ENCODE measurements at regions not wholly inside any gene's neighbourhood (a gene's known extent, or its start where the extent isn't known, plus 50 kb on each side); places are given as distances from the start of the nearest gene placed in this dataset.
A peak's percentile ranks its signal among the peaks of the same experiment; 100 is the strongest.
"Not testable (repeated sequence)": the region's sequence is repeated elsewhere in the genome, so short reads cannot be mapped to it uniquely, and the experiment has no call there.

DNA sequence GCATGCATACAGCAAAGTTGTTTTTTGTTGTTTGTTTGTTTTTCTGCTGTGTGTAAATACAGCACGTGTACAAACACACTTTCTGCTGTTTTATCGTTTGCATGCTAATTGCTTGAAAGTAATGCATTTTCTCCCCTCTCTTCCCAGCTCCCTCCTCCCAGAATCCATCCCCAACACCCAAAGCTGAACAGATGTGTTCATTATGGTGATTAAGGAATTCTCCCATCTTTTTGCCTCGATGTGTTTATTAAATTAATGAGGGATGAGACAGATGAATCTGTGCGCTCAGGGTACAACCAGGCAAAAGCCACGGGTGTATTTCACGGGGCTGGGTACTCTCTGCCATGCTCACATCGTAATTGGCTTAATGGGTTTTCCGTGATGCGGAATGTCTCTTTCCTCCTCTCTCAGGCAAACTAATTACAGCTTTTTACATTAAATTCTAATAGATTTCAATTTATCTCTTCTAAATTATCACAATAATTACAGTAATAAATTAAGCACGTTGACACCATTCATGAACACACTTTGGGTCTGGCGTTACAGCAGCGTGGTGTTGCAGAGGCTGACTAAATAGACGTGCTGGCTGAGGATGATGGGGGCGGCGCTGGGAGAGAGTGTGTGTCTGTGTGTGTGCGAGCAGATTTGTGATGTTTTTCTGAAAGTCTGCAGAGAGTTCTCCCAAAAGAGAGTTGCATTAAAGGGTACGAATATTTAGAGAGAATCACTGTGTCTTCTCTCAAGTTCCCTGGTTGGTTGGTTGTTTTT lies 117.7 kb downstream of the CRLF2 start:
- no peak overlapping the region for H3K4me3 ChIP-seq (ENCODE audit: control insufficient read depth in 1 of 2, extremely low read depth in 1 of 2, low read length in 1 of 2)
- ChIA-PET CTCF (no interaction called here), POLR2A (no interaction called here)
- no peak for DNase-seq
- H3K4me1 ChIP-seq (ENCODE audit: control insufficient read depth in 1 of 2, extremely low read depth in 1 of 2, insufficient read depth in 2 of 2, low read length in 2 of 2), result peaks cover 0 to 5% of the 10 kb centered on the region in 2 experiments
- no peaks in the 10 kb centered on the region for H3K36me3 Mint-ChIP-seq
- H3K9me3 ChIP-seq, result no peaks in the 10 kb centered on the region
- peaks cover 0 to 17% (median 7%) of the 10 kb centered on the region in 3 donors for H3K4me1 Mint-ChIP-seq
- peaks cover 0 to 17% (median 0%) of the 10 kb centered on the region in 3 donors for H3K9me3 Mint-ChIP-seq
- peaks cover 5% of the 10 kb centered on the region in 2 donors for H3K27me3 Mint-ChIP-seq
- H3K27ac ChIP-seq (ENCODE audit: low read length), result no peak overlapping the region
- no peak overlapping the region for H3K27ac Mint-ChIP-seq
- WGBS (ENCODE audit: insufficient coverage), result 85% methylated on average over 5 of the region's 17 CpGs
- H3K4me3 Mint-ChIP-seq, result no peak overlapping the region
- no peak for ATAC-seq (replicated peaks in 1 of 4)
- no peaks in the 10 kb centered on the region for H3K36me3 ChIP-seq (ENCODE audit: control insufficient read depth in 2 of 2, extremely low read depth in 1 of 2, insufficient read depth in 1 of 2, low read length in 1 of 2)
- H3K27me3 ChIP-seq (replicated peaks in 1 of 2; ENCODE audit: control insufficient read depth in 2 of 2, extremely low read depth in 1 of 2, insufficient read depth in 2 of 2, low read length in 1 of 2), result peaks cover 0 to 14% of the 10 kb centered on the region in 2 experiments

DNA sequence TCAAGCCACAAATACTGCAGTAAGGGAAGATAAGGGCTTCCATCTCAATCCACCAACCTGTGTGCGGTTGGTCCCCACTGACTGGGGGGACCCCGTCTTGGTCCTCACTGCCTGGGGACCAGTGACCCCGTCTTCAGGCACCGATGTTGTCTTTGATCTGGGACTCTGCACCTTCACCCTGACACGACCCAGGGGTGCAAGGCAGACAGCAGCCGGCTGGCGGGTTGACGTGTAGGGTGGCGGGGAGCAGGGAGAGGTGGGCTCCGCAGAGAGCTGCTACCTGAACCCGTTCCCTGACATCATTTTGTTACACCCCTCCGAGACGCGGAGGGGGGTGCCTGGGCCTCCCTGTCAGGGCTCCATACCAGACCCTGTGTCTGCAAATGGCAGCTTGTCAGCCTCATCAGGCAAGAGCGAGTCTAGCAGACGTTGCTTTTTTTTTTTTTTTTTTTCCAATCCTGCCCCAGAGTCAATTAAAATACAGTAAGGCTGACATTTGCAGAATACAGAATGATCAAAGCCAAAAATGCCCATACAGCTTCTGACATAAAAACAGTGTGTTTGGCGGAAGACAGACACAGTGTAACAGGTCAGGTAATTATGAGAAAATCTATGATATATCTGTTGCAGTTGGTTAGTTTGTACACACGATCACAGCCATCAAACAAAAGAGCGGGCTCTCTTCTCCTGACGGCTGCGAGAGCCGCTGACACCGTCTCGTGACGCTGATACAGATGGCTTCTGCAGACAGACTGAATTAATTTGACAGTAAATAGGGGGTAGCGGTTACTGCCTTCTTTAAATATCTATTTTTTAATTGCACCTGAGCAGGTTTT lies 118.6 kb downstream of the CRLF2 start:
- H3K4me3 ChIP-seq (ENCODE audit: control insufficient read depth in 1 of 2, extremely low read depth in 1 of 2, low read length in 1 of 2), result peak overlapping the region in 1 of 2 donors; percentile 17
- H3K4me1 Mint-ChIP-seq, result peaks cover 0 to 17% (median 7%) of the 10 kb centered on the region in 3 donors
- peak overlapping the region; percentile 34 for H3K27ac ChIP-seq (ENCODE audit: low read length)
- peaks cover 2 to 5% of the 10 kb centered on the region in 2 donors for H3K27me3 Mint-ChIP-seq
- 59% methylated on average over 14 of the region's 26 CpGs for WGBS (ENCODE audit: insufficient coverage)
- ChIA-PET CTCF (no interaction called here), POLR2A (no interaction called here)
- H3K27ac Mint-ChIP-seq, result peak overlapping the region; percentile 75 to 84
- peaks cover 0 to 7% of the 10 kb centered on the region in 2 experiments for H3K27me3 ChIP-seq (replicated peaks in 1 of 2; ENCODE audit: control insufficient read depth in 2 of 2, extremely low read depth in 1 of 2, insufficient read depth in 2 of 2, low read length in 1 of 2)
- ATAC-seq (replicated peaks in 1 of 4) (peak in 2 of 4 experiments; percentile 27 to 37), DNase-seq (peak in 3 of 35 experiments; percentile 2 to 18 (median 8))
- no peaks in the 10 kb centered on the region for H3K9me3 ChIP-seq
- no peaks in the 10 kb centered on the region for H3K36me3 ChIP-seq (ENCODE audit: control insufficient read depth in 2 of 2, extremely low read depth in 1 of 2, insufficient read depth in 1 of 2, low read length in 1 of 2)
- no peaks in the 10 kb centered on the region for H3K36me3 Mint-ChIP-seq
- H3K9me3 Mint-ChIP-seq, result peaks cover 0 to 17% (median 0%) of the 10 kb centered on the region in 3 donors
- peak overlapping the region; percentile 54 to 71 (median 67) for H3K4me3 Mint-ChIP-seq
- peaks cover 0 to 5% of the 10 kb centered on the region in 2 experiments for H3K4me1 ChIP-seq (ENCODE audit: control insufficient read depth in 1 of 2, extremely low read depth in 1 of 2, insufficient read depth in 2 of 2, low read length in 2 of 2)

DNA sequence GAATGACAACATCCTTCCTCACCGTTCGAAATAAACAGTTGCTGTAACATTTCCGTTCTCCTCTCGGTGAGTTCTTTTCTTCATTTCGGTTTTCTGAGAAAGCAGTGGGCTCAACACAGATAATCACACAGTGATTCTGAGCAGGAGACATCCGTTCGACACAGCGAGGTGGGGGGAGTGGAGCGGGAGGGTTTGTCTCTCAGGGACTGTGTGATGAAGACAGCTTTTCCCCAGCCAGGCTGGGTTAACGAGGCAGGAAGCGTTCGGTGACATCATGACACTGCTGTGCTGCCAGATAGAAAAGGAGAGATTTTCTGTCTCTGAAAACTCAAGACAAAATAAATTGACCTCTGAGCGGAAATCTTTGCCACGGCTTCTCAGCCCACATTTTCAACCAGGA lies 119.3 kb downstream of the CRLF2 start:
- DNase-seq (peak; percentile 2 to 65 (median 35)), ATAC-seq (replicated peaks in 1 of 4) (peak; percentile 88 to 97 (median 95))
- WGBS (ENCODE audit: insufficient coverage), result 40% methylated on average over 3 of the region's 14 CpGs
- Histone ChIP-seq H3K9me3 (no peaks in the 10 kb centered on the region), H3K36me3 (ENCODE audit: control insufficient read depth in 2 of 2, extremely low read depth in 1 of 2, insufficient read depth in 1 of 2, low read length in 1 of 2) (no peaks in the 10 kb centered on the region), H3K27ac (ENCODE audit: low read length) (peak overlapping the region; percentile 34), H3K4me3 (ENCODE audit: control insufficient read depth in 1 of 2, extremely low read depth in 1 of 2, low read length in 1 of 2) (peak overlapping the region in 1 of 2 donors; percentile 17), H3K27me3 (replicated peaks in 1 of 2; ENCODE audit: control insufficient read depth in 2 of 2, extremely low read depth in 1 of 2, insufficient read depth in 2 of 2, low read length in 1 of 2) (peaks cover 0 to 7% of the 10 kb centered on the region in 2 experiments), H3K4me1 (ENCODE audit: control insufficient read depth in 1 of 2, extremely low read depth in 1 of 2, insufficient read depth in 2 of 2, low read length in 2 of 2) (peaks cover 0 to 5% of the 10 kb centered on the region in 2 experiments)
- H3K27ac Mint-ChIP-seq, result peak overlapping the region; percentile 75 to 84
- ChIA-PET POLR2A (no interaction called here), CTCF (no interaction called here)
- H3K4me1 Mint-ChIP-seq, result peaks cover 0 to 17% (median 7%) of the 10 kb centered on the region in 3 donors
- peaks cover 0 to 17% (median 0%) of the 10 kb centered on the region in 3 donors for H3K9me3 Mint-ChIP-seq
- H3K4me3 Mint-ChIP-seq, result peak overlapping the region; percentile 54 to 71 (median 67)
- H3K36me3 Mint-ChIP-seq, result no peaks in the 10 kb centered on the region
- peaks cover 0 to 4% of the 10 kb centered on the region in 2 donors for H3K27me3 Mint-ChIP-seq

DNA sequence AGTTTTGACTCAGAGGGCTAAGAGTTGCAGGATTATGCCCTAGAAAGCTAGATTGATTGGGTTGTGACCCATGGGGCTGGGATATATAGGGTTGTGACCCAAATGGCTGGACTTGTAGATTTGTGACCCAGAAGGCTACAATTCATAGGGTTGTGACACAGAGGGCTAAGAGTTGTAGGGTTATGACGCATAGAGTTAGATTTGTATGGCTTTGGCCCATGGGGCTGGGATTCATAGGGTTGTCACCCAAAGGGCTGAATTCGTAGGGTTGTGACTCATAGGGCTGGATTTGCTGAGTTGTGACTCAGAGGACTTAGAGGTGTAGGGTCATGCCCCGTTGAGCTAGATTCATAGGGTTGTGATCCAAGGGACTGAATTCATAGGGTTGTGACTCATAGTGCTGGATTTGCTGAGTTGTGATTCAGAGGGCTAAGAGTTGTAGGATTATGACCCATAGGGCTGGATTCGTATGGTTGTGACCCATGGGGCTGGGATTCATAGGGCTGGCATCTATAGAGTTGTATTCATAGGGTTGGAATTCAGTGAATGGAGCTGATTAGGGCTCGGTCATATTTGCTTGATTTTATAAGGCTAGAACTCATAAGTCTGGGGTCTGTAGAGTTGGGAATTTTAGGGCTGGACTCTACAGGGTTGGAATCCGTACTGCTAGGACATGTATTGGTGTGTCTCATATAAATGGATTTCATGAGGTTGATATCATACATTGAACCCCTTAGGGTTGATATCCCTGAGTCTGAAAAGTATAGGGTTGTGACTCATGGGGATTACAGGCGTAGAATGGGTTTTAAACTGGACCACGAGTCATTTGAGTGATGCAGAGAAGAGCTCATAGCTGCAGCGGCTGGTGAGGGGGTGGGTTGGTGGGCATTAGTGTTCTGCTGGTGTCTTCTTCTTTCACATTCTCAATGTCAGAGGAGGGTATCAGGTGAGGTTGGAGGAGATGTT lies 125.7 kb downstream of the CRLF2 start:
- no peaks in the 10 kb centered on the region for H3K4me1 Mint-ChIP-seq
- CTCF ChIA-PET, result no interaction called here
- Histone ChIP-seq H3K36me3 (ENCODE audit: control insufficient read depth in 2 of 2, extremely low read depth in 1 of 2, insufficient read depth in 1 of 2, low read length in 1 of 2) (no peaks in the 10 kb centered on the region), H3K4me1 (ENCODE audit: control insufficient read depth in 1 of 2, extremely low read depth in 1 of 2, insufficient read depth in 2 of 2, low read length in 2 of 2) (no peaks in the 10 kb centered on the region), H3K9me3 (no peaks in the 10 kb centered on the region), H3K27ac (ENCODE audit: low read length) (no peak overlapping the region), H3K27me3 (replicated peaks in 1 of 2; ENCODE audit: control insufficient read depth in 2 of 2, extremely low read depth in 1 of 2, insufficient read depth in 2 of 2, low read length in 1 of 2) (peaks cover 0 to 4% of the 10 kb centered on the region in 2 experiments), H3K4me3 (ENCODE audit: control insufficient read depth in 1 of 2, extremely low read depth in 1 of 2, low read length in 1 of 2) (no peak overlapping the region)
- no peaks in the 10 kb centered on the region for H3K36me3 Mint-ChIP-seq
- DNase-seq (no peak), ATAC-seq (replicated peaks in 1 of 4) (no peak)
- no peak overlapping the region for H3K27ac Mint-ChIP-seq
- WGBS (ENCODE audit: insufficient coverage), result 44% methylated on average over 5 of the region's 9 CpGs
- peaks cover 6 to 35% of the 10 kb centered on the region in 2 donors for H3K27me3 Mint-ChIP-seq
- H3K9me3 Mint-ChIP-seq, result peaks cover 4 to 30% (median 21%) of the 10 kb centered on the region in 3 donors
- POLR2A ChIA-PET, result no interaction called here
- H3K4me3 Mint-ChIP-seq, result no peak overlapping the region

DNA sequence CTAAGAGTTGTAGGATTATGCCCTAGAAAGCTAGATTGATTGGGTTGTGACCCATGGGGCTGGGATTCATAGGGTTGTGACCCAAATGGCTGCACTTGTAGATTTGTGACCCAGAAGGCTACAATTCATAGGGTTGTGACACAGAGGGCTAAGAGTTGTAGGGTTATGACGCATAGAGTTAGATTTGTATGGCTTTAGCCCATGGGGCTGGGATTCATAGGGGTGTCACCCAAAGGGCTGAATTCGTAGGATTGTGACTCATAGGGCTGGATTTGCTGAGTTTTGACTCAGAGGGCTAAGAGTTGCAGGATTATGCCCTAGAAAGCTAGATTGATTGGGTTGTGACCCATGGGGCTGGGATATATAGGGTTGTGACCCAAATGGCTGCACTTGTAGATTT lies 126.6 kb downstream of the CRLF2 start:
- H3K9me3 ChIP-seq; ATAC-seq (replicated peaks in 1 of 4); H3K4me3 Mint-ChIP-seq; CTCF ChIA-PET; H3K27me3 ChIP-seq (replicated peaks in 1 of 2; ENCODE audit: control insufficient read depth in 2 of 2, extremely low read depth in 1 of 2, insufficient read depth in 2 of 2, low read length in 1 of 2); H3K4me1 Mint-ChIP-seq; DNase-seq; H3K27ac ChIP-seq (ENCODE audit: low read length); H3K36me3 ChIP-seq (ENCODE audit: control insufficient read depth in 2 of 2, extremely low read depth in 1 of 2, insufficient read depth in 1 of 2, low read length in 1 of 2); POLR2A ChIA-PET; H3K4me3 ChIP-seq (ENCODE audit: control insufficient read depth in 1 of 2, extremely low read depth in 1 of 2, low read length in 1 of 2); H3K36me3 Mint-ChIP-seq; H3K27ac Mint-ChIP-seq; H3K4me1 ChIP-seq (ENCODE audit: control insufficient read depth in 1 of 2, extremely low read depth in 1 of 2, insufficient read depth in 2 of 2, low read length in 2 of 2): not testable (repeated sequence)
- 69% methylated on average over 2 of the region's 2 CpGs for WGBS (ENCODE audit: insufficient coverage)
- Mint-ChIP-seq H3K27me3 (peaks cover 6 to 36% of the 10 kb centered on the region in 2 donors), H3K9me3 (peaks cover 4 to 30% (median 21%) of the 10 kb centered on the region in 3 donors)

DNA sequence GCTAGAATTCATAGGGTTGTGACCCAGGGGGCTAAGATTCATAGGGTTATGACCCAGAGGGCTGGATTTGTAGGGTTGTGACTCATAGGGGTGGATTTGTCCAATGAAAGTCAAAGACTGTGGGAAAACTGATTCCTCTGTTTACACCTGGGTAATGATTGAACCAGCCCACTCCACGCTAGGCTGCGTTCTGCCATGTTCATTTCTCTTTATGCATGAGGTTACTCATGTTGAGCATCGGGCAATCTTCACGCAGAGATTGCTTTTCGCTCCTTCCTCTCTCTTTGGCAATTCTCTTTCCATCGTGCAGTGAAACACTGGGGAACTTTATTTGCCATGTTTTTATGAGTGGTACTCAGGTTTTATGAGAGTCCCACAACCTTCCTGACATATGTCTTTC lies 127.8 kb downstream of the CRLF2 start:
- DNase-seq, result no peak
- POLR2A ChIA-PET, result no interaction called here
- Histone ChIP-seq H3K4me3 (ENCODE audit: control insufficient read depth in 1 of 2, extremely low read depth in 1 of 2, low read length in 1 of 2) (no peak overlapping the region), H3K36me3 (ENCODE audit: control insufficient read depth in 2 of 2, extremely low read depth in 1 of 2, insufficient read depth in 1 of 2, low read length in 1 of 2) (no peaks in the 10 kb centered on the region), H3K27ac (ENCODE audit: low read length) (no peak overlapping the region), H3K9me3 (no peaks in the 10 kb centered on the region), H3K27me3 (replicated peaks in 1 of 2; ENCODE audit: control insufficient read depth in 2 of 2, extremely low read depth in 1 of 2, insufficient read depth in 2 of 2, low read length in 1 of 2) (peaks cover 0 to 4% of the 10 kb centered on the region in 2 experiments), H3K4me1 (ENCODE audit: control insufficient read depth in 1 of 2, extremely low read depth in 1 of 2, insufficient read depth in 2 of 2, low read length in 2 of 2) (no peaks in the 10 kb centered on the region)
- H3K36me3 Mint-ChIP-seq, result no peaks in the 10 kb centered on the region
- H3K4me1 Mint-ChIP-seq, result no peaks in the 10 kb centered on the region
- no peak overlapping the region for H3K27ac Mint-ChIP-seq
- no CpG with 5 or more reads among the region's 6 CpGs for WGBS (ENCODE audit: insufficient coverage)
- no peak for ATAC-seq (replicated peaks in 1 of 4)
- CTCF ChIA-PET, result no interaction called here
- H3K9me3 Mint-ChIP-seq, result peaks cover 4 to 30% (median 21%) of the 10 kb centered on the region in 3 donors
- H3K27me3 Mint-ChIP-seq, result peaks cover 9 to 36% of the 10 kb centered on the region in 2 donors
- no peak overlapping the region for H3K4me3 Mint-ChIP-seq
